HEK293T (cell line): ENCODE measurements at regions not wholly inside any gene's neighbourhood (a gene's known extent, or its start where the extent isn't known, plus 50 kb on each side); places are given as distances from the start of the nearest gene placed in this dataset.

Experiments used
- CTCF ChIA-PET: fragments of 350-600 bp; formaldehyde crosslinking; extraction: SDS; loops from one replicate; lab custom pipeline; 2021; ENCODE audit warnings: antibody characterized with exemption, inconsistent platforms; lab: Yijun Ruan, JAX
- POLR2A ChIA-PET: fragments of 350-600 bp; formaldehyde crosslinking; extraction: SDS; loops from one replicate; lab custom pipeline; 2020; ENCODE audit warnings: antibody characterized with exemption, inconsistent platforms; lab: Yijun Ruan, JAX
- DNase-seq: peaks from one replicate; pipeline ENCODE4 v3.0.0; 2012; ENCODE audit warnings: mixed read lengths; ENCODE audit errors: extremely low spot score
- ARNT ChIP-seq: fragments of 450-650 bp; IDR thresholded peaks from 2 replicates; pipeline ENCODE4 v1.6.1; 2017; ENCODE audit warnings: mild to moderate bottlenecking
- BHLHE40 ChIP-seq: fragments of 450-650 bp; IDR thresholded peaks from 2 replicates; pipeline ENCODE4 v1.6.1; 2016; ENCODE audit warnings: mild to moderate bottlenecking, moderate library complexity, borderline replicate concordance
- CTBP1 ChIP-seq: fragments of 450-650 bp; IDR thresholded peaks from 2 replicates; pipeline ENCODE4 v1.6.1; 2016; ENCODE audit warnings: borderline replicate concordance
- ELF4 ChIP-seq: fragments of 450-650 bp; IDR thresholded peaks from 2 replicates; pipeline ENCODE4 v1.6.1; 2017; ENCODE audit warnings: antibody characterized with exemption
- FOXA1 ChIP-seq: fragments of 450-650 bp; IDR thresholded peaks from 2 replicates; pipeline ENCODE4 v1.6.1; 2016; ENCODE audit warnings: mild to moderate bottlenecking
- FOXK2 ChIP-seq: fragments of 450-650 bp; IDR thresholded peaks from 2 replicates; pipeline ENCODE4 v1.6.1; 2016; ENCODE audit warnings: mild to moderate bottlenecking
- FOXM1 ChIP-seq: fragments of 450-650 bp; IDR thresholded peaks from 2 replicates; pipeline ENCODE4 v1.6.1; 2017; ENCODE audit warnings: mild to moderate bottlenecking, borderline replicate concordance
- HDGF ChIP-seq: fragments of 450-650 bp; IDR thresholded peaks from 2 replicates; pipeline ENCODE4 v1.6.1; 2017; ENCODE audit warnings: antibody characterized with exemption, borderline replicate concordance
- L3MBTL2 ChIP-seq: fragments of 450-650 bp; conservative IDR thresholded peaks from 2 replicates; pipeline ENCODE4 v1.6.1; 2016; ENCODE audit warnings: mild to moderate bottlenecking
- LEF1 ChIP-seq: fragments of 450-650 bp; IDR thresholded peaks from 2 replicates; pipeline ENCODE4 v1.6.1; 2017; ENCODE audit warnings: mild to moderate bottlenecking, borderline replicate concordance
- NFRKB ChIP-seq: fragments of 450-650 bp; IDR thresholded peaks from 2 replicates; pipeline ENCODE4 v1.6.1; 2016; ENCODE audit warnings: mild to moderate bottlenecking, moderate library complexity
- PKNOX1 ChIP-seq: fragments of 450-650 bp; IDR thresholded peaks from 2 replicates; pipeline ENCODE4 v1.6.1; 2016
- SP1 ChIP-seq: fragments of 450-650 bp; IDR thresholded peaks from 2 replicates; pipeline ENCODE4 v1.6.1; 2017
- SUZ12 ChIP-seq: fragments of 450-650 bp; IDR thresholded peaks from 2 replicates; pipeline ENCODE4 v1.6.1; 2016; ENCODE audit warnings: mild to moderate bottlenecking
- TARDBP ChIP-seq: fragments of 450-650 bp; IDR thresholded peaks from 2 replicates; pipeline ENCODE4 v1.6.1; 2016
- ZNF384 ChIP-seq: fragments of 450-650 bp; IDR thresholded peaks from 2 replicates; pipeline ENCODE4 v1.6.1; 2016

GRCh38 chr3:106711650-106712049, 665.6 kb upstream of the CCDC54 start:
- POLR2A ChIA-PET = no interaction called here
- CTCF ChIA-PET = no interaction called here
- TF ChIP-seq FOXM1 = no peak
- TF ChIP-seq SUZ12 = no peak
- TF ChIP-seq FOXK2 = no peak
- no peak for TF ChIP-seq NFRKB
- no peak for TF ChIP-seq LEF1
- no peak for TF ChIP-seq ZNF384
- TF ChIP-seq ELF4 = no peak
- no peak for DNase-seq

- no peak for DNase-seq
- TF ChIP-seq FOXA1 = no peak
- TF ChIP-seq SP1 = no peak
- TF ChIP-seq FOXK2 = no peak
- TF ChIP-seq FOXM1 = no peak
- no peak for TF ChIP-seq BHLHE40
- POLR2A ChIA-PET = no interaction called here
- CTCF ChIA-PET = no interaction called here
Measured at GRCh38 chr3:106714400-106714799, 662.8 kb upstream of the CCDC54 start.

GRCh38 chr3:106715286-106715685, 662.0 kb upstream of the CCDC54 start:
- ChIA-PET POLR2A (no interaction called here), CTCF (no interaction called here)
- no peak for DNase-seq
- TF ChIP-seq ELF4 = no peak
- TF ChIP-seq SP1 = no peak
- TF ChIP-seq ZNF384 = no peak
- TF ChIP-seq HDGF = no peak
- TF ChIP-seq CTBP1 = no peak
- TF ChIP-seq LEF1 = no peak
- TF ChIP-seq TARDBP = no peak
- TF ChIP-seq NFRKB = no peak
- TF ChIP-seq L3MBTL2 = no peak
- no peak for TF ChIP-seq FOXK2
- TF ChIP-seq SUZ12 = no peak
- no peak for TF ChIP-seq FOXA1
- TF ChIP-seq FOXM1 = no peak
- no peak for TF ChIP-seq PKNOX1
- TF ChIP-seq ARNT = no peak
- TF ChIP-seq BHLHE40 = no peak

- ChIA-PET POLR2A (no interaction called here), CTCF (interaction anchor here (0.7 kb wide), 1 partner anchor 1194 kb away, joined by 4 read pairs; no protein-coding TSS in a partner anchor)
- DNase-seq = no peak
- no peak for TF ChIP-seq HDGF
- no peak for TF ChIP-seq FOXK2
- TF ChIP-seq ARNT = no peak
- no peak for TF ChIP-seq FOXM1
- TF ChIP-seq ELF4 = no peak
- TF ChIP-seq NFRKB = no peak
- TF ChIP-seq BHLHE40 = no peak
- no peak for TF ChIP-seq LEF1
- no peak for TF ChIP-seq SUZ12
- no peak for TF ChIP-seq L3MBTL2
- no peak for TF ChIP-seq SP1
- no peak for TF ChIP-seq FOXA1
- no peak for TF ChIP-seq ZNF384
- TF ChIP-seq PKNOX1 = no peak
- TF ChIP-seq CTBP1 = no peak
- TF ChIP-seq TARDBP = no peak
Measured at GRCh38 chr3:106717178-106717780, 660.0 kb upstream of the CCDC54 start.

- POLR2A ChIA-PET = no interaction called here
- no peak for DNase-seq
- CTCF ChIA-PET = no interaction called here
- TF ChIP-seq L3MBTL2 (no peak), ELF4 (no peak), LEF1 (no peak), PKNOX1 (no peak), FOXK2 (no peak), SP1 (no peak), ZNF384 (no peak), FOXM1 (no peak), ARNT (no peak), BHLHE40 (no peak), NFRKB (no peak), SUZ12 (no peak), TARDBP (no peak), FOXA1 (no peak)
Measured at GRCh38 chr3:106719077-106719476, 658.2 kb upstream of the CCDC54 start.

GRCh38 chr3:106719583-106719982, 657.7 kb upstream of the CCDC54 start:
- no peak for TF ChIP-seq ELF4
- TF ChIP-seq ARNT = no peak
- ChIA-PET POLR2A (no interaction called here), CTCF (no interaction called here)
- DNase-seq = no peak

- POLR2A ChIA-PET = no interaction called here
- TF ChIP-seq HDGF (no peak), FOXM1 (no peak), BHLHE40 (no peak), ARNT (no peak)
- no peak for DNase-seq
- CTCF ChIA-PET = no interaction called here
Measured at GRCh38 chr3:106720510-106720909, 656.7 kb upstream of the CCDC54 start.
